GM21737 (cell line): ENCODE measurements at regions not wholly inside any gene's neighbourhood (a gene's known extent, or its start where the extent isn't known, plus 50 kb on each side); places are given as distances from the start of the nearest gene placed in this dataset.
"Not testable (repeated sequence)": the region's sequence is repeated elsewhere in the genome, so short reads cannot be mapped to it uniquely, and the experiment has no call there.

Experiments used
- ATAC-seq: cut with Tn5 transposase; IDR thresholded peaks from one replicate; pipeline ENCODE4 v1.9.1; 2021; ENCODE audit warnings: mild to moderate bottlenecking, moderate library complexity; ENCODE audit not compliant: unreplicated experiment

DNA sequence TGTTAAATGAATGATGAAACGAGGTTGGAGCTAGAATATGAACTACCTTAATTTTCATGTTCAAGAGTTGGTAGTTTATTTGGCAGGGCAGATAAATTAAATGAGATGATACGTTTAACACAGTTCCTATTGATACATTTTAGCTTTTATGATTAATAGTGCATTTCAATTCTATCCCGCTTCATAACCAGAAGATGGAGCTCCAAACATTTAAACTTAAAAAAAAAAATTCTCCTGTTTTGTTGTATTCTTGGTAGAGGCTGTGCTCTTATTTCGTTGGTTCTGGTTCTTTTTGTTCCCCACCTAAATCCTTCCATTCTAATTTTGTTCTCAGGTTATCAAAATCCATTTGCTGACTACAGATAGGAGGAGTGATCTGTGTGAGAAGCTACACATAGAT, 71.8 kb upstream of the PTPN13 start:
- ATAC-seq = no peak

DNA sequence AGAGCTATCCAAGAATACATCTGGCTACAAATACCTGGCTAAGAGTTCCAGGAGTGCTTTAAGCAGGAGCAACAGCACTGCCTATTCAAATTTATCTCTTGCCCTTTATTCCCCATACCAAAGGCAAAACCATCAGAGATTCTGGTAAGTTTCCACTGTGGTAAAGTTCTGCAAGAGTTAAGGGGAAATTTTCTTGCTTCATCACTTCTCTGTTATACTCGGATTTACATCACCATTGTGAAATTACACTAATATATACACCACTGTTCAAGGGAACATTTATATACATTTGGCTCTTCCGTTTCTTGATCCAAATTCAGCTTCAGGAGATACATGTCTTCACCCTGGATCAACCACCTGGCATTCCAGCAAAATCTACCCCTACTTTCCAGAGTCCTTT, 70.8 kb upstream of the PTPN13 start:
- ATAC-seq = no peak

DNA sequence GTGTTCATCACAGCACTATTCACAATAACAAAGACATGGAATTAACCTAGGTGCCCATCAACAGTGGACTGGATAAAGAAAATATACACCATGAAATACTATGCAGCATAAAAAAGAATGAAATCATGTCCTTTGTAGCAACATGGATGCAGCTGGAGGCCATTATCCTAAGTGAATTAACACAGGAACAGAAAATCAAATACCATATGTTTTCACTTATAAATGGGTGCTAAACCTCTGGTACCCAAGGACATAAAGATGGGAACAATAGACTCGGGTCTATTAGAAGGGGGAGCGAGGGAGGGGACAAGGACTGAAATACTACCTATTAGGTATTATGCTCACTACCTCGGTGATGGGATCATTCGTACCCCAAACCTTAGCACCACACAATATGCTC, 66.4 kb upstream of the PTPN13 start:
- ATAC-seq = not testable (repeated sequence)

- ATAC-seq = no peak
These were observed 64.7 kb upstream of the PTPN13 start for GRCh38 chr4:86529436-86529835.

DNA sequence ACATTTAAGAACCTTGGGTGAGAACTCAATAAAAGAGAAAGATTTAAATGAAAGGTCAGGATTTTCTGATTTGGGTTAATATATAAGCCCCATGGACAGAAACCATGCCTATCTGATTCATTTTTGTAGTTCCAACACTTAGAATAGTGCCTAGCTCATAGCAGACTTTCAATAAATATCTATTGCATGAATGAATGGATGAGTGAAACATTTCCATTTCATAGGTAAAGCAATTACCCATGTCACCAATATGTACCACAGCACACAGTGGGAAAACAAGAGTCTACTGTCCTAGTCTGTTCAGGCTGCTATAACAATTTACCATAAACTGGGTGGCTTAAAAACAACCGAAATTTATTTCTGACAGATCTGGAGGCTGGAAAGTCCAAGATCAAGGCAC, 63.9 kb upstream of the PTPN13 start:
- no peak for ATAC-seq

DNA sequence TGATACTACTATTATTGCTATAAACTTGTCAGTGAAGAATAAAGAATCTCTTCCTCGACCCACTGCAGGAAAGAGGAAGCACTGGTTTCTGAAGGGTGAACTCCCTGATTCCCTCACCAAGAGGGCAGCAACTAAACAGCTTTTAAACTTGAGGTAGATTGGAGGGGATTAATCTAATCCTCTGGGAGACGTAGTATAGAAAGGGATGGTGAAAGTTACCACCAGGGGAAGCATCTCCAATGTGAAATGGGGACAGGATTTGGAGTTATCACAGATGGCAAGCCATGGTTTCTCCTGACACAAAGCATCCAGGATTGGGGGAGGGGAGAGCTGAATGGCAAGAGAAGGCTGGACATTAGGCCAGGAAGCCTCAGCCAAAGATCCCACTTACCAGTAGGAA, 62.7 kb upstream of the PTPN13 start:
- ATAC-seq = no peak

GRCh38 chr4:86532851-86533250, 61.3 kb upstream of the PTPN13 start:
- no peak for ATAC-seq

DNA sequence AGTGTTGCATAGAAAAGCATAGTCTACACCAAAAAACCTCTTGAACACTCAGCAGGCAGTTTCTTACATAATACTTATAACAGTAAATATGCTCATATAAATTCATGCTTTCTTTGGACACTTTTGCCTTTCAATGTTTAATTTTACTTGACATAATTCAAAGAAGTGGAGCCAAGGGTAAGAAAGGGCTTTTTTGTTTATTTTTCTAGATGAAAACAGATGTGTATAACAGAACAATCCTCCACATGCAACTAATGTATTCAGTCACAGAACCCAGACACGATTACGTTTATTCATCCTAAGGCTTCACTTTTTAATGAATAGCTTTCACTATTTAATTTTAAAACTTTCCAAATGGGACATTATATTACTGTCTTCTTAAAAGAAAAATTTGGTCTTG, 58.0 kb upstream of the PTPN13 start:
- no peak for ATAC-seq

- no peak for ATAC-seq
These were observed 51.6 kb upstream of the PTPN13 start for GRCh38 chr4:86542319-86543027.

- no peak for ATAC-seq
These were observed 51.0 kb upstream of the PTPN13 start for GRCh38 chr4:86543080-86543479.

GRCh38 chr4:86543560-86544309, 50.4 kb upstream of the PTPN13 start:
- no peak for ATAC-seq

DNA sequence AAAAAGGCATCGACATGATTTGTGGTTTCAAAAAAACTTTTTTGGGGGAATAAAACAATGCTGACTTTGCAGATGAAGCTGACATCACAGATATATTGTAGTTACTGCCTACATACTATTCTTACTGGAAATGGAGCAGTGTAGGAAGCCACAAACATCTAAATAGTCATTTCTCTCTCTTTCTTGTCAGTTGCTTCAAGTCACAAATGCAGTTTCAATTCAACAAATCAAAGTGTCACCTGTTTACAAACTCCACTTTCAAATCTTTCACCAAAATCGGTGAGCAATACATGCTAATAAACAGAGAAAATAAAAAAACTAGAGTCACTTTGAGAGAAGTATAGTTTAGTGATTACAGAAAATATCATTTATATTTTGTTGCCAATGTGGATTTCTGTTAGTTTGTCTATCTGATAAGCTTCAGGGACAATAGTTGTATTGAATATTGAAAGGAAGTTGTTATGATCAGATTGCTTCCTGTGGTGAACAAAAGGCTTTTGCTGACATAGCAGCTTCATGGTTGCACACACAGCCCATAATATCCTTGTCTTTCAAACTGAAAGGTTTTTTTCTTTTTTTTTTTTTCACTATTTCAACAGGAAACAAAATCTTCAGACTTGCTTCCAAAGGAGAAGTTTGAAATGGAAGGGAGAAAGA, 49.7 kb upstream of the PTPN13 start:
- peak; percentile 84 for ATAC-seq
